ENCODE measurements at regions not wholly inside any gene's neighbourhood (a gene's known extent, or its start where the extent isn't known, plus 50 kb on each side); places are given as distances from the start of the nearest gene placed in this dataset.

DNA sequence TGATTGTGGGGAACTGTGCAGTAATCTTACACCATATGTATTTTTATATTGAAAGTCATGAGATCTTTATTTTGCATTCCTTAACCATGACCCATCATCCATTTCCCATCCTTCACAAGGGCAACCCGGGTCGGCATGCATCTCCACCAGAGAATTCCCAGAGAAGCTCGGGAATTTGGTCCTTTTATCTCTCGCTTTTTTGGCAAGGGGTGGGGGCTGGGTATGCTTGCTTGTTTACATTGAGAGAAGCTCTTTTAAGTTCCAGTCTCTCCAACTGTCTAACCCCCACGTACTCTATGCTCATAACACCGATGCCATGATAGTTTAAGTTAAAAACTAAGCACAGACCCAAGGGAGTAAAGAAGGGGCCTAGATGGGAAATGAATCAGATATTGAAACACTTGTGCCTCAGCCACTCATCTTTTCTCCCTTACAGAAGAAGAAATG, 109.9 kb upstream of the NFIB start:
- ChIA-PET POLR2A (no interaction called here), CTCF (interaction anchor here (0.6 to 2.1 kb wide), 4 partner anchors 10 to 70 kb away, joined by 3 to 9 read pairs (median 4); no protein-coding TSS in a partner anchor)
- no peaks in the 10 kb centered on the region for H3K79me2 ChIP-seq (ENCODE audit: insufficient read depth)
- 33% methylated on average over 6 of the region's 6 CpGs for WGBS (ENCODE audit: low lambda C conversion rate)
- peak overlapping the region; percentile 82 to 96 for H3K27ac ChIP-seq (ENCODE audit: low read depth in 2 of 2, low read length in 1 of 2)
- H3K9me2 ChIP-seq: no peaks in the 10 kb centered on the region
- peak overlapping the region in 1 of 2 experiments; percentile 4; a peak in 1 of 4 replicates for H3K4me3 ChIP-seq (ENCODE audit: low read depth in 2 of 2, low read length in 1 of 2)
- peaks cover 5 to 15% of the 10 kb centered on the region in 2 experiments; a peak in 3 of 4 replicates for H3K4me1 ChIP-seq (ENCODE audit: control insufficient read depth in 1 of 2, insufficient read depth in 2 of 2, low read depth in 1 of 2, low read length in 1 of 2)
- no peaks in the 10 kb centered on the region for H3K9me3 ChIP-seq
- no peaks in the 10 kb centered on the region for H4K20me1 ChIP-seq (ENCODE audit: insufficient read depth)
- H3K9ac ChIP-seq: peak overlapping the region; percentile 45; the same call in 1 of the 2 replicates
- peak overlapping the region; percentile 44 for H3K4me2 ChIP-seq
- no peaks in the 10 kb centered on the region for H3K36me3 ChIP-seq (replicated peaks in 1 of 2; ENCODE audit: control insufficient read depth in 1 of 2, insufficient read depth in 2 of 2, low read length in 1 of 2)
- H3F3A ChIP-seq (replicated peaks; ENCODE audit: insufficient read depth): peaks cover 17% of the 10 kb centered on the region
- no peaks in the 10 kb centered on the region for H3K27me3 ChIP-seq (ENCODE audit: insufficient read depth)
- DNase-seq: no peak
- H2AFZ ChIP-seq (ENCODE audit: low read depth): peak overlapping the region; percentile 62; the same call in 1 of the 2 replicates
- TF ChIP-seq, protein P1, sequence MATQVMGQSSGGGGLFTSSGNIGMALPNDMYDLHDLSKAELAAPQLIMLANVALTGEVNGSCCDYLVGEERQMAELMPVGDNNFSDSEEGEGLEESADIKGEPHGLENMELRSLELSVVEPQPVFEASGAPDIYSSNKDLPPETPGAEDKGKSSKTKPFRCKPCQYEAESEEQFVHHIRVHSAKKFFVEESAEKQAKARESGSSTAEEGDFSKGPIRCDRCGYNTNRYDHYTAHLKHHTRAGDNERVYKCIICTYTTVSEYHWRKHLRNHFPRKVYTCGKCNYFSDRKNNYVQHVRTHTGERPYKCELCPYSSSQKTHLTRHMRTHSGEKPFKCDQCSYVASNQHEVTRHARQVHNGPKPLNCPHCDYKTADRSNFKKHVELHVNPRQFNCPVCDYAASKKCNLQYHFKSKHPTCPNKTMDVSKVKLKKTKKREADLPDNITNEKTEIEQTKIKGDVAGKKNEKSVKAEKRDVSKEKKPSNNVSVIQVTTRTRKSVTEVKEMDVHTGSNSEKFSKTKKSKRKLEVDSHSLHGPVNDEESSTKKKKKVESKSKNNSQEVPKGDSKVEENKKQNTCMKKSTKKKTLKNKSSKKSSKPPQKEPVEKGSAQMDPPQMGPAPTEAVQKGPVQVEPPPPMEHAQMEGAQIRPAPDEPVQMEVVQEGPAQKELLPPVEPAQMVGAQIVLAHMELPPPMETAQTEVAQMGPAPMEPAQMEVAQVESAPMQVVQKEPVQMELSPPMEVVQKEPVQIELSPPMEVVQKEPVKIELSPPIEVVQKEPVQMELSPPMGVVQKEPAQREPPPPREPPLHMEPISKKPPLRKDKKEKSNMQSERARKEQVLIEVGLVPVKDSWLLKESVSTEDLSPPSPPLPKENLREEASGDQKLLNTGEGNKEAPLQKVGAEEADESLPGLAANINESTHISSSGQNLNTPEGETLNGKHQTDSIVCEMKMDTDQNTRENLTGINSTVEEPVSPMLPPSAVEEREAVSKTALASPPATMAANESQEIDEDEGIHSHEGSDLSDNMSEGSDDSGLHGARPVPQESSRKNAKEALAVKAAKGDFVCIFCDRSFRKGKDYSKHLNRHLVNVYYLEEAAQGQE (IDR thresholded peaks at IDR 0.05; ENCODE audit: low read depth, low read length): peak; percentile 65; the same call in 1 of the 2 replicates
- TF ChIP-seq, protein P2, sequence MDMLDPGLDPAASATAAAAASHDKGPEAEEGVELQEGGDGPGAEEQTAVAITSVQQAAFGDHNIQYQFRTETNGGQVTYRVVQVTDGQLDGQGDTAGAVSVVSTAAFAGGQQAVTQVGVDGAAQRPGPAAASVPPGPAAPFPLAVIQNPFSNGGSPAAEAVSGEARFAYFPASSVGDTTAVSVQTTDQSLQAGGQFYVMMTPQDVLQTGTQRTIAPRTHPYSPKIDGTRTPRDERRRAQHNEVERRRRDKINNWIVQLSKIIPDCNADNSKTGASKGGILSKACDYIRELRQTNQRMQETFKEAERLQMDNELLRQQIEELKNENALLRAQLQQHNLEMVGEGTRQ (IDR thresholded peaks at IDR 0.05; ENCODE audit: borderline replicate concordance, low read depth, low read length): no peak
- TF ChIP-seq TEAD4 (IDR thresholded peaks at IDR 0.05; ENCODE audit: borderline replicate concordance, insufficient read depth): peak; percentile 62; the same call in 1 of the 2 replicates
- TF ChIP-seq POLR2AphosphoS5 (IDR thresholded peaks at IDR 0.05; ENCODE audit: low read depth, low read length): peak; percentile 30; the same call in 1 of the 2 replicates
- TF ChIP-seq NRF1 (IDR thresholded peaks at IDR 0.05; ENCODE audit: low read depth, low read length): no peak
- TF ChIP-seq FOXJ3 (CRISPR knock-in tag; IDR thresholded peaks at IDR 0.05): no peak
- no peak for TF ChIP-seq CTCF (IDR thresholded peaks at IDR 0.05)
- TF ChIP-seq, protein P3, sequence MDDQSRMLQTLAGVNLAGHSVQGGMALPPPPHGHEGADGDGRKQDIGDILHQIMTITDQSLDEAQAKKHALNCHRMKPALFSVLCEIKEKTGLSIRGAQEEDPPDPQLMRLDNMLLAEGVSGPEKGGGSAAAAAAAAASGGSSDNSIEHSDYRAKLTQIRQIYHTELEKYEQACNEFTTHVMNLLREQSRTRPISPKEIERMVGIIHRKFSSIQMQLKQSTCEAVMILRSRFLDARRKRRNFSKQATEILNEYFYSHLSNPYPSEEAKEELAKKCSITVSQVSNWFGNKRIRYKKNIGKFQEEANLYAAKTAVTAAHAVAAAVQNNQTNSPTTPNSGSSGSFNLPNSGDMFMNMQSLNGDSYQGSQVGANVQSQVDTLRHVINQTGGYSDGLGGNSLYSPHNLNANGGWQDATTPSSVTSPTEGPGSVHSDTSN (IDR thresholded peaks at IDR 0.05): peak; percentile 24; the same call in 1 of the 2 replicates
- TF ChIP-seq JUND (IDR thresholded peaks at IDR 0.05): peak; percentile 80
- 0 out of 2 replicates have a peak, but pooled peaks have one; percentile 33 for TF ChIP-seq NFIC (IDR thresholded peaks at IDR 0.05; ENCODE audit: borderline replicate concordance)
- TF ChIP-seq RCOR1 (IDR thresholded peaks at IDR 0.05; ENCODE audit: low read length): no peak
- no peak for TF ChIP-seq TAF1 (IDR thresholded peaks at IDR 0.05; ENCODE audit: borderline replicate concordance, low read depth, low read length)
- TF ChIP-seq, protein P4, sequence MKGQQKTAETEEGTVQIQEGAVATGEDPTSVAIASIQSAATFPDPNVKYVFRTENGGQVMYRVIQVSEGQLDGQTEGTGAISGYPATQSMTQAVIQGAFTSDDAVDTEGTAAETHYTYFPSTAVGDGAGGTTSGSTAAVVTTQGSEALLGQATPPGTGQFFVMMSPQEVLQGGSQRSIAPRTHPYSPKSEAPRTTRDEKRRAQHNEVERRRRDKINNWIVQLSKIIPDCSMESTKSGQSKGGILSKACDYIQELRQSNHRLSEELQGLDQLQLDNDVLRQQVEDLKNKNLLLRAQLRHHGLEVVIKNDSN (IDR thresholded peaks at IDR 0.05; ENCODE audit: borderline replicate concordance, low read depth): peak; percentile 42; the same call in 1 of the 2 replicates
- no peak for TF ChIP-seq IRF3 (IDR thresholded peaks at IDR 0.05; ENCODE audit: low read depth, low read length)
- no peak for TF ChIP-seq CHD2 (IDR thresholded peaks at IDR 0.05; ENCODE audit: low read length, partially characterized antibody)
- no peak for TF ChIP-seq SIN3A (IDR thresholded peaks at IDR 0.05; ENCODE audit: borderline replicate concordance, low read depth, low read length)
- TF ChIP-seq GABPA (IDR thresholded peaks at IDR 0.05; ENCODE audit: low read depth): no peak
- peak; percentile 64 for TF ChIP-seq MEF2A (IDR thresholded peaks at IDR 0.05; ENCODE audit: borderline replicate concordance, low read depth)
- TF ChIP-seq, protein P5, sequence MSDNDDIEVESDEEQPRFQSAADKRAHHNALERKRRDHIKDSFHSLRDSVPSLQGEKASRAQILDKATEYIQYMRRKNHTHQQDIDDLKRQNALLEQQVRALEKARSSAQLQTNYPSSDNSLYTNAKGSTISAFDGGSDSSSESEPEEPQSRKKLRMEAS (IDR thresholded peaks at IDR 0.05; ENCODE audit: low read depth): peak; percentile 43
- TF ChIP-seq RXRA (IDR thresholded peaks at IDR 0.05; ENCODE audit: borderline replicate concordance, low read depth): peak; percentile 88
- peak; percentile 72; the same call in 1 of the 2 replicates for TF ChIP-seq FOSL2 (IDR thresholded peaks at IDR 0.05; ENCODE audit: borderline replicate concordance, low read depth)
- TF ChIP-seq EP300 (IDR thresholded peaks at IDR 0.05; ENCODE audit: borderline replicate concordance in 1 of 2, low read depth in 1 of 2, low read length in 1 of 2): peak in 1 of 2 experiments; percentile 77; a peak in 2 of 4 replicates
- TF ChIP-seq TCF12 (IDR thresholded peaks at IDR 0.05): peak; percentile 81
